WERI-Rb-1 (cell line): ENCODE measurements at regions not wholly inside any gene's neighbourhood (a gene's known extent, or its start where the extent isn't known, plus 50 kb on each side); places are given as distances from the start of the nearest gene placed in this dataset.

Source experiments
- DNase-seq: peaks from one replicate; pipeline ENCODE4 v3.0.0-alpha.2; 2020
- H3K27ac ChIP-seq: fragments of 250-450 bp; sonication (Bioruptor Pico); 2 replicates; pipeline ENCODE4 v1.5.1; 2020; ENCODE audit warnings: mild to moderate bottlenecking, moderate library complexity
- H3K27me3 ChIP-seq: fragments of 250-450 bp; sonication (Bioruptor Pico); 2 replicates; pipeline ENCODE4 v1.5.1; 2021; ENCODE audit warnings: mild to moderate bottlenecking, low read depth, moderate library complexity; ENCODE audit not compliant: insufficient read depth, severe bottlenecking
- H3K36me3 ChIP-seq: fragments of 250-450 bp; sonication (Bioruptor Pico); 2 replicates; pipeline ENCODE4 v1.5.1; 2020; ENCODE audit warnings: mild to moderate bottlenecking, moderate library complexity
- H3K4me3 ChIP-seq: 2 replicates; pipeline ENCODE4 v1.5.1; 2011; ENCODE audit warnings: low read depth, mild to moderate bottlenecking, control low read depth, low read length
- H3K9me3 ChIP-seq: fragments of 250-450 bp; sonication (Bioruptor Pico); 2 replicates; pipeline ENCODE4 v1.5.1; 2021; ENCODE audit warnings: mild to moderate bottlenecking, moderate library complexity; ENCODE audit not compliant: severe bottlenecking
- CTCF ChIP-seq: IDR thresholded peaks from 2 replicates; pipeline ENCODE4 v1.5.1; 2011; ENCODE audit warnings: low read depth, mild to moderate bottlenecking, control low read depth, inconsistent platforms, low read length

GRCh38 chr13:81051873-81052272 lies 710.9 kb upstream of the SPRY2 start:
- H3K27ac ChIP-seq: no peak overlapping the region
- H3K4me3 ChIP-seq: no peak overlapping the region
- no peaks in the 10 kb centered on the region for H3K36me3 ChIP-seq
- H3K9me3 ChIP-seq: no peaks in the 10 kb centered on the region
- TF ChIP-seq CTCF: 0 out of 2 replicates have a peak, but pooled peaks have one; percentile 18
- no peak for DNase-seq
- H3K27me3 ChIP-seq: no peaks in the 10 kb centered on the region

- no peak overlapping the region for H3K27ac ChIP-seq
- H3K9me3 ChIP-seq: no peaks in the 10 kb centered on the region
- no peaks in the 10 kb centered on the region for H3K36me3 ChIP-seq
- TF ChIP-seq CTCF: no peak
- no peak overlapping the region for H3K4me3 ChIP-seq
- H3K27me3 ChIP-seq: no peaks in the 10 kb centered on the region
- no peak for DNase-seq
These were observed 707.1 kb upstream of the SPRY2 start for GRCh38 chr13:81048026-81048461.

GRCh38 chr13:81041761-81042160 lies 700.8 kb upstream of the SPRY2 start:
- Histone ChIP-seq H3K27me3 (no peaks in the 10 kb centered on the region), H3K4me3 (no peak overlapping the region), H3K36me3 (no peaks in the 10 kb centered on the region), H3K9me3 (no peaks in the 10 kb centered on the region), H3K27ac (no peak overlapping the region)
- TF ChIP-seq CTCF: no peak
- DNase-seq: no peak

- no peak for TF ChIP-seq CTCF
- H3K36me3 ChIP-seq: no peaks in the 10 kb centered on the region
- DNase-seq: no peak
- H3K4me3 ChIP-seq: no peak overlapping the region
- no peaks in the 10 kb centered on the region for H3K9me3 ChIP-seq
- no peaks in the 10 kb centered on the region for H3K27me3 ChIP-seq
- H3K27ac ChIP-seq: no peak overlapping the region
These were observed 691.1 kb upstream of the SPRY2 start for GRCh38 chr13:81031996-81032395.

GRCh38 chr13:81025091-81025490 lies 684.2 kb upstream of the SPRY2 start:
- Histone ChIP-seq H3K27ac (no peak overlapping the region), H3K36me3 (no peaks in the 10 kb centered on the region), H3K4me3 (no peak overlapping the region), H3K27me3 (no peaks in the 10 kb centered on the region), H3K9me3 (no peaks in the 10 kb centered on the region)
- no peak for DNase-seq
- TF ChIP-seq CTCF: no peak

GRCh38 chr13:81021284-81021840 lies 680.4 kb upstream of the SPRY2 start:
- Histone ChIP-seq H3K36me3 (no peaks in the 10 kb centered on the region), H3K4me3 (no peak overlapping the region), H3K9me3 (no peaks in the 10 kb centered on the region), H3K27me3 (no peaks in the 10 kb centered on the region), H3K27ac (no peak overlapping the region)
- TF ChIP-seq CTCF: no peak
- no peak for DNase-seq
